Type B pancreatic cell (in vitro differentiated cells): ENCODE measurements at regions not wholly inside any gene's neighbourhood (a gene's known extent, or its start where the extent isn't known, plus 50 kb on each side); places are given as distances from the start of the nearest gene placed in this dataset.
A peak's percentile ranks its signal among the peaks of the same experiment; 100 is the strongest.

Experiments
- DNase-seq: peaks from one replicate; pipeline ENCODE4 v3.0.0; 2021; ENCODE audit warnings: mixed read lengths; ENCODE audit not compliant: unreplicated experiment; ENCODE audit errors: extremely low spot score
- H3K27ac Mint-ChIP-seq: 2 replicates; pipeline ENCODE4 v1.8.0; 2021; ENCODE audit warnings: mild to moderate bottlenecking, mixed read lengths
- H3K27me3 Mint-ChIP-seq: 2 replicates; pipeline ENCODE4 v1.8.0; 2021; ENCODE audit warnings: mixed read lengths
- H3K36me3 Mint-ChIP-seq: 2 replicates; pipeline ENCODE4 v1.8.0; 2021; ENCODE audit warnings: mixed read lengths
- H3K4me1 Mint-ChIP-seq: one replicate; pipeline ENCODE4 v1.8.0; 2021; ENCODE audit warnings: mixed read lengths; ENCODE audit not compliant: unreplicated experiment
- H3K4me3 Mint-ChIP-seq: 2 replicates; pipeline ENCODE4 v1.8.0; 2021; ENCODE audit warnings: mild to moderate bottlenecking, mixed read lengths
- H3K9me3 Mint-ChIP-seq: 2 replicates; pipeline ENCODE4 v1.8.0; 2021; ENCODE audit warnings: mixed read lengths
- CTCF ChIP-seq: fragments of 200-600 bp; sonication (generic); conservative IDR thresholded peaks from 2 replicates; pipeline ENCODE4 v1.5.0; 2021; ENCODE audit warnings: antibody characterized with exemption, mild to moderate bottlenecking

GRCh38 chr5:153043886-153044285, 446.6 kb upstream of the GRIA1 start:
- Mint-ChIP-seq H3K27ac (no peak overlapping the region), H3K4me1 (no peaks in the 10 kb centered on the region), H3K27me3 (no peaks in the 10 kb centered on the region), H3K4me3 (no peak overlapping the region), H3K9me3 (no peaks in the 10 kb centered on the region), H3K36me3 (no peaks in the 10 kb centered on the region)
- DNase-seq: no peak
- TF ChIP-seq CTCF: no peak

GRCh38 chr5:153050496-153051179, 439.8 kb upstream of the GRIA1 start:
- no peak for TF ChIP-seq CTCF
- Mint-ChIP-seq H3K4me3 (no peak overlapping the region), H3K9me3 (no peaks in the 10 kb centered on the region), H3K27me3 (no peaks in the 10 kb centered on the region), H3K27ac (no peak overlapping the region), H3K36me3 (no peaks in the 10 kb centered on the region), H3K4me1 (peaks cover 16% of the 10 kb centered on the region)
- DNase-seq: no peak

- no peak for TF ChIP-seq CTCF
- Mint-ChIP-seq H3K9me3 (no peaks in the 10 kb centered on the region), H3K4me3 (no peak overlapping the region), H3K4me1 (peaks cover 5% of the 10 kb centered on the region), H3K36me3 (no peaks in the 10 kb centered on the region), H3K27me3 (no peaks in the 10 kb centered on the region), H3K27ac (no peak overlapping the region)
- no peak for DNase-seq
These were observed 424.2 kb upstream of the GRIA1 start for GRCh38 chr5:153066281-153066680.

GRCh38 chr5:153067869-153068268, 422.6 kb upstream of the GRIA1 start:
- TF ChIP-seq CTCF: no peak
- Mint-ChIP-seq H3K36me3 (no peaks in the 10 kb centered on the region), H3K4me3 (no peak overlapping the region), H3K27me3 (no peaks in the 10 kb centered on the region), H3K9me3 (no peaks in the 10 kb centered on the region), H3K4me1 (peaks cover 5% of the 10 kb centered on the region), H3K27ac (no peak overlapping the region)
- DNase-seq: no peak

GRCh38 chr5:153079396-153079795, 411.1 kb upstream of the GRIA1 start:
- Mint-ChIP-seq H3K27ac (peak overlapping the region; percentile 95), H3K4me1 (peaks cover 9% of the 10 kb centered on the region), H3K27me3 (no peaks in the 10 kb centered on the region), H3K36me3 (peaks cover 5% of the 10 kb centered on the region), H3K4me3 (peak overlapping the region; percentile 34), H3K9me3 (peaks cover 12% of the 10 kb centered on the region)
- DNase-seq: no peak
- TF ChIP-seq CTCF: no peak
